Hepatocyte (in vitro differentiated cells): ENCODE measurements at regions not wholly inside any gene's neighbourhood (a gene's known extent, or its start where the extent isn't known, plus 50 kb on each side); places are given as distances from the start of the nearest gene placed in this dataset.

Experiments used
- DNase-seq: peaks from one replicate; pipeline ENCODE4 v3.0.0-alpha.2; 2016; ENCODE audit warnings: low spot score
- H2AFZ ChIP-seq: fragments of 200-600 bp; sonication (generic); 2 replicates; pipeline ENCODE4 v1.6.0; 2016; ENCODE audit warnings: antibody characterized with exemption, mild to moderate bottlenecking
- H3K27ac ChIP-seq: fragments of 200-600 bp; sonication (generic); 2 replicates; pipeline ENCODE4 v1.5.1; 2016; ENCODE audit warnings: mild to moderate bottlenecking
- H3K27me3 ChIP-seq: fragments of 200-600 bp; sonication (generic); 2 replicates; pipeline ENCODE4 v1.6.1; 2016
- H3K36me3 ChIP-seq: fragments of 200-600 bp; sonication (generic); replicated peaks from 2 replicates; pipeline ENCODE4 v1.5.1; 2016; ENCODE audit warnings: low read depth; ENCODE audit not compliant: insufficient read depth
- H3K4me1 ChIP-seq: fragments of 200-600 bp; sonication (generic); 2 replicates; pipeline ENCODE4 v1.5.1; 2016; ENCODE audit warnings: mild to moderate bottlenecking, moderate library complexity; ENCODE audit not compliant: insufficient read depth
- H3K4me2 ChIP-seq: fragments of 200-600 bp; sonication (generic); 2 replicates; pipeline ENCODE4 v1.6.0; 2016
- H3K4me3 ChIP-seq: fragments of 200-600 bp; sonication (generic); 2 replicates; pipeline ENCODE4 v1.5.1; 2016; ENCODE audit warnings: mild to moderate bottlenecking
- H3K79me2 ChIP-seq: fragments of 200-600 bp; sonication (generic); 2 replicates; pipeline ENCODE4 v1.6.0; 2017; ENCODE audit warnings: mild to moderate bottlenecking
- H3K9me2 ChIP-seq: fragments of 200-600 bp; sonication (generic); replicated peaks from 2 replicates; pipeline ENCODE4 v1.6.0; 2017; ENCODE audit warnings: mild to moderate bottlenecking; ENCODE audit not compliant: insufficient read depth
- H3K9me3 ChIP-seq: fragments of 200-600 bp; sonication (generic); 2 replicates; pipeline ENCODE4 v1.5.1; 2016; ENCODE audit warnings: low read depth, mild to moderate bottlenecking
- H4K20me1 ChIP-seq: fragments of 200-600 bp; sonication (generic); 2 replicates; pipeline ENCODE4 v1.6.0; 2016; ENCODE audit warnings: mild to moderate bottlenecking; ENCODE audit not compliant: insufficient read depth, poor library complexity, severe bottlenecking
- CTCF ChIP-seq: fragments of 200-600 bp; sonication (generic); IDR thresholded peaks from 2 replicates; pipeline ENCODE4 v1.5.1; 2016; ENCODE audit warnings: antibody characterized with exemption, mild to moderate bottlenecking; ENCODE audit not compliant: poor library complexity
- EZH2 ChIP-seq: fragments of 200-600 bp; sonication (generic); IDR thresholded peaks from 2 replicates; pipeline ENCODE4 v1.6.1; 2016; ENCODE audit warnings: antibody characterized with exemption, mild to moderate bottlenecking, borderline replicate concordance
- EZH2phosphoT487 ChIP-seq: fragments of 200-600 bp; sonication (generic); IDR thresholded peaks from one replicate; pipeline ENCODE4 v1.6.1; 2018; ENCODE audit warnings: antibody characterized with exemption, mild to moderate bottlenecking, low read depth, moderate library complexity; ENCODE audit not compliant: unreplicated experiment, severe bottlenecking
- WGBS: methylation state at CpG from one replicate; pipeline ENCODE4 v1.1.6; 2016; ENCODE audit warnings: low lambda C conversion rate; ENCODE audit errors: missing lambda C conversion rate; 5-methylcytosine and 5-hydroxymethylcytosine counted together

- 87% methylated on average over 7 of the region's 7 CpGs for WGBS
- Histone ChIP-seq H3K36me3 (no peaks in the 10 kb centered on the region), H3K27ac (peak overlapping the region; percentile 1), H3K79me2 (no peaks in the 10 kb centered on the region), H3K4me1 (no peaks in the 10 kb centered on the region), H3K4me3 (no peak overlapping the region), H3K27me3 (no peaks in the 10 kb centered on the region), H4K20me1 (no peaks in the 10 kb centered on the region), H3K4me2 (peak overlapping the region; percentile 26), H2AFZ (no peak overlapping the region), H3K9me3 (no peaks in the 10 kb centered on the region), H3K9me2 (no peaks in the 10 kb centered on the region)
- TF ChIP-seq EZH2, result no peak
- TF ChIP-seq CTCF, result no peak
- TF ChIP-seq EZH2phosphoT487, result no peak
- DNase-seq, result no peak
These were observed 62.3 kb upstream of the COL11A1 start for GRCh38 chr1:103170609-103171008.

- WGBS, result 80% methylated on average over 2 of the region's 2 CpGs
- Histone ChIP-seq H3K79me2 (no peaks in the 10 kb centered on the region), H3K4me2 (no peak overlapping the region), H3K4me1 (no peaks in the 10 kb centered on the region), H4K20me1 (no peaks in the 10 kb centered on the region), H3K27me3 (no peaks in the 10 kb centered on the region), H3K9me2 (no peaks in the 10 kb centered on the region), H3K9me3 (no peaks in the 10 kb centered on the region), H2AFZ (no peak overlapping the region), H3K36me3 (no peaks in the 10 kb centered on the region), H3K27ac (no peak overlapping the region), H3K4me3 (no peak overlapping the region)
- no peak for TF ChIP-seq EZH2phosphoT487
- no peak for TF ChIP-seq EZH2
- TF ChIP-seq CTCF, result no peak
- DNase-seq, result no peak
These were observed 54.0 kb upstream of the COL11A1 start for GRCh38 chr1:103162360-103162759.

- H3K4me3 ChIP-seq, result no peak overlapping the region
- 95% methylated on average over 1 of the region's 1 CpG for WGBS
- no peak overlapping the region for H3K27ac ChIP-seq
- no peaks in the 10 kb centered on the region for H3K27me3 ChIP-seq
- no peaks in the 10 kb centered on the region for H3K79me2 ChIP-seq
- H2AFZ ChIP-seq, result no peak overlapping the region
- no peak for DNase-seq
- H3K4me2 ChIP-seq, result no peak overlapping the region
- no peaks in the 10 kb centered on the region for H3K9me3 ChIP-seq
- H4K20me1 ChIP-seq, result no peaks in the 10 kb centered on the region
- no peaks in the 10 kb centered on the region for H3K36me3 ChIP-seq
- no peaks in the 10 kb centered on the region for H3K9me2 ChIP-seq
- H3K4me1 ChIP-seq, result no peaks in the 10 kb centered on the region
- TF ChIP-seq EZH2 (no peak), EZH2phosphoT487 (no peak), CTCF (no peak)
These were observed 52.0 kb upstream of the COL11A1 start for GRCh38 chr1:103160281-103160680.
